Activated naive CD4-positive, alpha-beta T cell treated with anti-CD3 and anti-CD28 coated beads, Interleukin-2, amount 10 ng/mL, durations not matched to agents 7 days and 5 days (primary cell): ENCODE measurements at regions not wholly inside any gene's neighbourhood (a gene's known extent, or its start where the extent isn't known, plus 50 kb on each side); places are given as distances from the start of the nearest gene placed in this dataset.
"Not testable (repeated sequence)": the region's sequence is repeated elsewhere in the genome, so short reads cannot be mapped to it uniquely, and the experiment has no call there.

ENCODE experiments used
- CTCF ChIA-PET: fragments of 350-600 bp; sonication (Branson Sonifier 250); formaldehyde crosslinking; loops from one replicate; lab custom pipeline; 2021; ENCODE audit warnings: antibody characterized with exemption; lab: Charles Lee
- DNase-seq: peaks from one replicate; pipeline ENCODE4 v3.0.0-alpha.2; 2020
- H3K27ac Mint-ChIP-seq: one replicate; pipeline ENCODE4 v1.8.0; 2021; ENCODE audit warnings: mild to moderate bottlenecking, moderate library complexity, mixed read lengths
- H3K27me3 Mint-ChIP-seq: one replicate; pipeline ENCODE4 v1.8.0; 2021; ENCODE audit warnings: mild to moderate bottlenecking, mixed read lengths
- H3K36me3 Mint-ChIP-seq: one replicate; pipeline ENCODE4 v1.8.0; 2021; ENCODE audit warnings: mixed read lengths
- H3K4me1 Mint-ChIP-seq: one replicate; pipeline ENCODE4 v1.8.0; 2021; ENCODE audit warnings: mixed read lengths
- H3K4me3 Mint-ChIP-seq: one replicate; pipeline ENCODE4 v1.8.0; 2021; ENCODE audit warnings: mild to moderate bottlenecking, moderate library complexity, mixed read lengths
- H3K9me3 Mint-ChIP-seq: one replicate; pipeline ENCODE4 v1.8.0; 2021; ENCODE audit warnings: mixed read lengths

DNA sequence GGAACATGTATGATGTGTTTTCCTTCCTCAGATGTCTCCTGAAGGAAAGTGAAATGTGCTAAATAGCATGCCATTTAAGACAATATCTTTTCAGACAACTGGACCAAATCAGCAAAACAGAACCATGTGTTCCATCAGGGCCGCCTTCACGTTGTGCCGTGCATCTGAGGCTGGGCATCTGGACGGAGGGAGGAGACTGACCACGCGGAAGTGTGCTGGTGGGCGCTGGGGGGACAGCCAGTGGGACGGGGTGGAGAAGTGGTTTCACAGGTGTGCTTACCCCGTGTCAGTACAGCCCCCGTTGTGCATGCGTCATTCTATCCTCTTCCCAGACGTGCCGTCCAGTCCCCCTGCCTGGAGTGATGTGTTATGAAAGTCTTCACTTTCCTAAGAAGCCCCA lies 342.1 kb upstream of the FAT1 start:
- no peak overlapping the region for H3K4me3 Mint-ChIP-seq
- no peaks in the 10 kb centered on the region for H3K36me3 Mint-ChIP-seq
- CTCF ChIA-PET = no interaction called here
- no peak overlapping the region for H3K27ac Mint-ChIP-seq
- H3K27me3 Mint-ChIP-seq = no peaks in the 10 kb centered on the region
- peaks cover 4% of the 10 kb centered on the region for H3K9me3 Mint-ChIP-seq
- no peaks in the 10 kb centered on the region for H3K4me1 Mint-ChIP-seq
- no peak for DNase-seq

DNA sequence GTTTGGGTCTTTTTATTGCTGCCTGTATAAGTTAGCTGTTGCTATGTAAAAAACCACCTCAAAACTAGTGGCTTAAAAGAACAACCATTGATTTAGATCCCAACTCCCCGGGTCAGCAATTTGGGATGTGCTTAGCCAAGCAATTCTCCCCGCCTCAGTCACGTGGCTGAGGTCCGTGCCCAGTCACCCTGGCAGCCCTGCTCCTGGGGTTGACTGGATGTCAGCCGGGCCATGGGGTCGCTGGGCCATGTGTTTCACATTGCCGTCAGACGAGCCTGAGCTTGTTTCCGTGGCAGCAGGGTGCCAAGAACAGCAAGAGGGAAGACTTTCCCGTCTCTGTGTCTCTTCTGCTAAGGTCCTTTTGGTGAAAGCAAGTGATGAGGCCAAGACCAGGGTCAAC lies 345.7 kb upstream of the FAT1 start:
- CTCF ChIA-PET = no interaction called here
- no peak overlapping the region for H3K27ac Mint-ChIP-seq
- no peaks in the 10 kb centered on the region for H3K4me1 Mint-ChIP-seq
- no peak overlapping the region for H3K4me3 Mint-ChIP-seq
- no peaks in the 10 kb centered on the region for H3K27me3 Mint-ChIP-seq
- DNase-seq = no peak
- H3K9me3 Mint-ChIP-seq = peaks cover 8% of the 10 kb centered on the region
- no peaks in the 10 kb centered on the region for H3K36me3 Mint-ChIP-seq

- no peak for DNase-seq
- Mint-ChIP-seq H3K9me3 (peaks cover 8% of the 10 kb centered on the region), H3K27me3 (no peaks in the 10 kb centered on the region), H3K36me3 (no peaks in the 10 kb centered on the region), H3K4me3 (no peak overlapping the region), H3K27ac (no peak overlapping the region), H3K4me1 (no peaks in the 10 kb centered on the region)
- CTCF ChIA-PET = no interaction called here
These were observed 346.5 kb upstream of the FAT1 start for GRCh38 chr4:187070158-187070557.

DNA sequence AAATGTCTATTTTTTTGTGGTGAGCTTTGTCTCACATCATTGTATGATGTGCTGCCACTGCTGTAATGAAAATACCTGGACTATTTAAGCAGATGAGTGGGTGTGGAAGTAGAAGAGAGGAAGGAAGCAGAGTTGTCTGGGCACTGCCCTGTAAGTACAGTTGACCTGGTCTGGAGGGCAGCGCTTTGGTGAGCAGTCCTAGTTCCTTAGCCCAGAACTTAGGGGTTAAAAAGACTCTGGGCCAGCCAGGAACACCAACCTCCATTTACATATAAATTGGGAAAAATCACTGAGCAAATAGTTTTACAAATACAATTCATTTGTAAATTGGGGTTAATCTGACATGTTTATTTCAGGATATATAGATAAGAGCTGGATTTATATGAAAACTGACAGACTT lies 347.1 kb upstream of the FAT1 start:
- no peak overlapping the region for H3K27ac Mint-ChIP-seq
- CTCF ChIA-PET = no interaction called here
- no peak overlapping the region for H3K4me3 Mint-ChIP-seq
- H3K9me3 Mint-ChIP-seq = peaks cover 8% of the 10 kb centered on the region
- no peaks in the 10 kb centered on the region for H3K36me3 Mint-ChIP-seq
- H3K4me1 Mint-ChIP-seq = no peaks in the 10 kb centered on the region
- no peaks in the 10 kb centered on the region for H3K27me3 Mint-ChIP-seq
- DNase-seq = no peak

GRCh38 chr4:187071946-187072600 lies 348.4 kb upstream of the FAT1 start:
- CTCF ChIA-PET = no interaction called here
- H3K27ac Mint-ChIP-seq = no peak overlapping the region
- H3K4me1 Mint-ChIP-seq = no peaks in the 10 kb centered on the region
- peaks cover 8% of the 10 kb centered on the region for H3K9me3 Mint-ChIP-seq
- H3K27me3 Mint-ChIP-seq = no peaks in the 10 kb centered on the region
- H3K4me3 Mint-ChIP-seq = no peak overlapping the region
- DNase-seq = no peak
- no peaks in the 10 kb centered on the region for H3K36me3 Mint-ChIP-seq

DNA sequence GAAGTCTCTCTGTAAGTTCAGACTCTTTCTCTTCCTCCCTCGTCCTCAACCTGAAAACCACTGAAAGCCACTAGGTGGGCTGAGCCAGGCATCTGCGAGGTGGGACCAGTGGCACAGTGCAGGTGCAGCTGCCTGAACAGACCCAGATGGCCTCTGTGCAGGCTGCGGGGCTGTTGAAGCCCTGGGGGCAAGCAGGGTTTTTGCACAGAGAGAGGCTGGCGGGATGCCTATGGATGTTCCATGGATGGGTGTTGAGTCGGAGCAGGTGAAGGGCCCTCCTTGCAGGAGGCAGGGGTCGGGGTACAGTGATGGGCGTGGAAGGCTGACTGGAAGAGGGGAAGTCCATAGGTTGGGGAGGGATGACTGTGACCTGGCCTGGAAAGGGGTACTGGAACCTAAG lies 350.2 kb upstream of the FAT1 start:
- H3K36me3 Mint-ChIP-seq = no peaks in the 10 kb centered on the region
- no peaks in the 10 kb centered on the region for H3K4me1 Mint-ChIP-seq

DNA sequence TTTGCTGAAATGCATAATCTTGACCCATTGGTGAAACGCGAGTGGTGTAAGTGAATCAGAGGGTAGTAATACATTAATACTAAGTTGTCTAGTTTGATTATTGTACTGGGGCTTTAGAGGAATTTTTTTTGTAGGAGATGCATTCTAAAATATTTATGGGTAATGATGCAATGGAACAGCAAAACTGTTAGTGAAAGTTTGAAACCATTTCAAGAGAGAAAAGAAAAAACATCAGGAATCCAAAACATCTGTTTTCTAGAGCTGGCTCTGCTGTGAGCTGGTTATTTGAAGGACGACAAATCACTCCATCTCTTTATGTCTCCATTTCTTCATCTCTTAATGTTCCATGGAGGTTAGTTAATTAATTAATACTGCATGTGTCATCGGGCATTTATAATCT lies 351.9 kb upstream of the FAT1 start:
- H3K27me3 Mint-ChIP-seq = no peaks in the 10 kb centered on the region
- H3K4me3 Mint-ChIP-seq = no peak overlapping the region
- no peak overlapping the region for H3K27ac Mint-ChIP-seq
- no peaks in the 10 kb centered on the region for H3K4me1 Mint-ChIP-seq
- no peaks in the 10 kb centered on the region for H3K36me3 Mint-ChIP-seq
- H3K9me3 Mint-ChIP-seq = peaks cover 9% of the 10 kb centered on the region
- DNase-seq = no peak
- CTCF ChIA-PET = no interaction called here

More for the DNA sequence above, 350.2 kb upstream of the FAT1 start:
- Mint-ChIP-seq H3K27me3 (no peaks in the 10 kb centered on the region), H3K27ac (no peak overlapping the region), H3K9me3 (peaks cover 9% of the 10 kb centered on the region), H3K4me3 (no peak overlapping the region)
- no peak for DNase-seq
- CTCF ChIA-PET = no interaction called here

GRCh38 chr4:187077744-187078401 lies 354.2 kb upstream of the FAT1 start:
- Mint-ChIP-seq H3K4me3 (no peak overlapping the region), H3K27ac (no peak overlapping the region)
- CTCF ChIA-PET = no interaction called here

GRCh38 chr4:187084701-187085100 lies 361.0 kb upstream of the FAT1 start:
- DNase-seq = no peak
- Mint-ChIP-seq H3K36me3 (no peaks in the 10 kb centered on the region), H3K27ac (no peak overlapping the region), H3K27me3 (no peaks in the 10 kb centered on the region), H3K9me3 (no peaks in the 10 kb centered on the region), H3K4me1 (no peaks in the 10 kb centered on the region), H3K4me3 (no peak overlapping the region)
- CTCF ChIA-PET = no interaction called here

More at GRCh38 chr4:187077744-187078401, 354.2 kb upstream of the FAT1 start:
- H3K36me3 Mint-ChIP-seq = no peaks in the 10 kb centered on the region
- H3K27me3 Mint-ChIP-seq = no peaks in the 10 kb centered on the region
- DNase-seq = no peak
- peaks cover 7% of the 10 kb centered on the region for H3K9me3 Mint-ChIP-seq
- H3K4me1 Mint-ChIP-seq = no peaks in the 10 kb centered on the region

- H3K4me3 Mint-ChIP-seq = no peak overlapping the region
- H3K4me1 Mint-ChIP-seq = no peaks in the 10 kb centered on the region
- CTCF ChIA-PET = no interaction called here
- peaks cover under 1% of the 10 kb centered on the region for H3K9me3 Mint-ChIP-seq
- H3K27ac Mint-ChIP-seq = no peak overlapping the region
- H3K36me3 Mint-ChIP-seq = no peaks in the 10 kb centered on the region
- DNase-seq = no peak
- no peaks in the 10 kb centered on the region for H3K27me3 Mint-ChIP-seq
These were observed 361.7 kb upstream of the FAT1 start for GRCh38 chr4:187085339-187085738.

- no peak overlapping the region for H3K27ac Mint-ChIP-seq
- H3K9me3 Mint-ChIP-seq = peaks cover 4% of the 10 kb centered on the region
- CTCF ChIA-PET = no interaction called here
- H3K27me3 Mint-ChIP-seq = no peaks in the 10 kb centered on the region
- H3K36me3 Mint-ChIP-seq = no peaks in the 10 kb centered on the region
- no peak for DNase-seq
- H3K4me3 Mint-ChIP-seq = no peak overlapping the region
- H3K4me1 Mint-ChIP-seq = no peaks in the 10 kb centered on the region
These were observed 362.5 kb upstream of the FAT1 start for GRCh38 chr4:187086151-187086550.

- Mint-ChIP-seq H3K27ac (no peak overlapping the region), H3K36me3 (no peaks in the 10 kb centered on the region), H3K4me3 (no peak overlapping the region), H3K27me3 (no peaks in the 10 kb centered on the region), H3K4me1 (no peaks in the 10 kb centered on the region), H3K9me3 (peaks cover 4% of the 10 kb centered on the region)
- CTCF ChIA-PET = no interaction called here
- no peak for DNase-seq
These were observed 364.6 kb upstream of the FAT1 start for GRCh38 chr4:187088070-187088799.

DNA sequence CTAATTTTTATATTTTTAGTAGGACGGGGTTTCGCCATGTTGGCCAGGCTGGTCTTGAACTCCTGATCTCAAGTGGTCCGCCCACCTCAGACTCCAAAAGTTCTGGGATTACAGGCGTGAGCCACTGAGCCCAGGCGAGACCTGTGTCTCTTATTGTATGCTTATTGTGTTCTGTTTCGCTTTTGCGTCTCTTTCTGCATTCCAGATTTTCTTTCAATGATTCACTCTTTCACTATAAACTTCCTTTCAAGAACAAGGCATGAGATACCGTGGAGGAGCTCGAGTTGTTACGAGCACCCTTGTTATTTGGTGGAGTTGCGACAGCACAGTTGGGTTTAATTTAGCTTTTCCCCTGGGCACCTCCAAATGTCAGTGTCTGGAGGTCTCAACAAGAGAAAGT lies 366.7 kb upstream of the FAT1 start:
- H3K4me1 Mint-ChIP-seq = no peaks in the 10 kb centered on the region
- H3K4me3 Mint-ChIP-seq = no peak overlapping the region
- CTCF ChIA-PET = no interaction called here
- no peaks in the 10 kb centered on the region for H3K27me3 Mint-ChIP-seq
- no peaks in the 10 kb centered on the region for H3K36me3 Mint-ChIP-seq
- no peak overlapping the region for H3K27ac Mint-ChIP-seq
- H3K9me3 Mint-ChIP-seq = peaks cover 7% of the 10 kb centered on the region
- no peak for DNase-seq

GRCh38 chr4:187090832-187091231 lies 367.2 kb upstream of the FAT1 start:
- CTCF ChIA-PET, H3K27ac Mint-ChIP-seq, H3K36me3 Mint-ChIP-seq, H3K4me3 Mint-ChIP-seq, H3K9me3 Mint-ChIP-seq, DNase-seq, H3K4me1 Mint-ChIP-seq, H3K27me3 Mint-ChIP-seq: not testable (repeated sequence)

- Mint-ChIP-seq H3K36me3 (no peaks in the 10 kb centered on the region), H3K4me3 (no peak overlapping the region), H3K27ac (no peak overlapping the region), H3K9me3 (peaks cover 12% of the 10 kb centered on the region), H3K27me3 (no peaks in the 10 kb centered on the region), H3K4me1 (no peaks in the 10 kb centered on the region)
- CTCF ChIA-PET = no interaction called here
- DNase-seq = no peak
These were observed 370.5 kb upstream of the FAT1 start for GRCh38 chr4:187094144-187094543.
